Gastroesophageal sphincter (tissue), 4 donors: ENCODE measurements at regions not wholly inside any gene's neighbourhood (a gene's known extent, or its start where the extent isn't known, plus 50 kb on each side); places are given as distances from the start of the nearest gene placed in this dataset.

ENCODE experiments used
- ATAC-seq: fragments of 150-250 bp; one replicate; pipeline ENCODE4 v1.9.1; 2016; ENCODE audit warnings: mild to moderate bottlenecking, moderate library complexity
- H3K27ac ChIP-seq, 4 donors: fragments of 200-600 bp; sonication (generic) in 3 of 4; 1 replicate in 3 of 4; 2 replicates in 1 of 4; pipeline ENCODE4 v1.5.1; 2016 to 2019
- H3K27me3 ChIP-seq: fragments of 200-600 bp; sonication (generic); one replicate; pipeline ENCODE4 v1.5.1; 2019
- H3K36me3 ChIP-seq, 2 donors: fragments of 200-600 bp; sonication (generic); one replicate each; pipeline ENCODE4 v1.5.1; 2019; ENCODE audit warnings: control low read depth in 1 of 2
- H3K4me1 ChIP-seq, 3 donors: fragments of 200-600 bp; sonication (generic); 1 replicate in 2 of 3; 2 replicates in 1 of 3; pipeline ENCODE4 v1.5.1; 2016 to 2019; ENCODE audit warnings: control low read depth in 2 of 3
- H3K4me3 ChIP-seq, 2 donors: fragments of 200-600 bp; sonication (generic); one replicate each; pipeline ENCODE4 v1.5.1; 2019; ENCODE audit warnings: mild to moderate bottlenecking in 1 of 2, moderate library complexity in 1 of 2
- H3K9me3 ChIP-seq, 3 donors: fragments of 200-600 bp; sonication (generic); one replicate each; pipeline ENCODE4 v1.5.1; 2017 to 2019; ENCODE audit warnings: control low read depth in 2 of 3
- EP300 ChIP-seq: sonication (generic); formaldehyde crosslinking; IDR thresholded peaks from one replicate; pipeline ENCODE4 v1.6.1; 2017; ENCODE audit warnings: antibody characterized with exemption, mild to moderate bottlenecking
- POLR2A ChIP-seq, 2 donors: fragments of 450-650 bp; IDR thresholded peaks; one replicate each; pipeline ENCODE4 v1.6.1; 2017; ENCODE audit warnings: antibody characterized with exemption in 2 of 2, mild to moderate bottlenecking in 2 of 2, moderate library complexity in 1 of 2
- POLR2AphosphoS5 ChIP-seq: sonication (generic); formaldehyde crosslinking; IDR thresholded peaks from one replicate; pipeline ENCODE4 v1.6.1; 2017; ENCODE audit warnings: antibody characterized with exemption
- WGBS, 2 donors: methylation state at CpG; one replicate each; pipeline ENCODE4 v1.1.5; 2018; ENCODE audit warnings: low coverage in 1 of 2; 5-methylcytosine and 5-hydroxymethylcytosine counted together
- TF ChIP-seq, protein P1 (sequence below), 4 experiments: fragments of 200-600 bp in 2 of 4; fragments of 450-650 bp in 2 of 4; sonication (generic) in 1 of 4; IDR thresholded peaks; one replicate each; pipeline ENCODE4 v1.5.1; 2017 to 2019; ENCODE audit warnings: antibody characterized with exemption in 4 of 4, mild to moderate bottlenecking in 2 of 4, moderate library complexity in 2 of 4

DNA sequence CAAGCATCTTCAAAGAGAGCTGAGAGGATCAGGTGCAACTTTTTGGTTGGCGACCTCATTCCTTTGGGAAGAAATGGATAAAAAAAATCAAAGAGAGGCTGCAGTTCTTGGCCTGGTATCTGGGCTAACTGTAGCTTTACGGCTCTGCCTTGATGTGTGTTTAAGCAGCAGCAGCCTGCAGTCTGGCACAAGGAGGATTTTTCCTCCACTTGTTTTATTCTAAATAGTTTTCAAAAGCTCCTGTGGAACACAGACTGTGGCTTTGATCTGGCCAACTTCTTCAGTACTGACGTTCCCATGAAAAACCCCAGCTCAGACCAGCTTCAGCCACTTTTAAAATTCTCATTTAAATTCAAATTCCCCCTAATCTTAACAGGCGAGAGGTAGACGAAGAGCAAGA lies 137.3 kb downstream of the HDGFL1 start:
- peaks cover 0 to 16% (median 4%) of the 10 kb centered on the region in 3 donors for H3K4me1 ChIP-seq
- TF ChIP-seq POLR2A (IDR thresholded peaks at IDR 0.05) (no peak), POLR2AphosphoS5 (no peak), EP300 (no peak)
- TF ChIP-seq, protein P1, sequence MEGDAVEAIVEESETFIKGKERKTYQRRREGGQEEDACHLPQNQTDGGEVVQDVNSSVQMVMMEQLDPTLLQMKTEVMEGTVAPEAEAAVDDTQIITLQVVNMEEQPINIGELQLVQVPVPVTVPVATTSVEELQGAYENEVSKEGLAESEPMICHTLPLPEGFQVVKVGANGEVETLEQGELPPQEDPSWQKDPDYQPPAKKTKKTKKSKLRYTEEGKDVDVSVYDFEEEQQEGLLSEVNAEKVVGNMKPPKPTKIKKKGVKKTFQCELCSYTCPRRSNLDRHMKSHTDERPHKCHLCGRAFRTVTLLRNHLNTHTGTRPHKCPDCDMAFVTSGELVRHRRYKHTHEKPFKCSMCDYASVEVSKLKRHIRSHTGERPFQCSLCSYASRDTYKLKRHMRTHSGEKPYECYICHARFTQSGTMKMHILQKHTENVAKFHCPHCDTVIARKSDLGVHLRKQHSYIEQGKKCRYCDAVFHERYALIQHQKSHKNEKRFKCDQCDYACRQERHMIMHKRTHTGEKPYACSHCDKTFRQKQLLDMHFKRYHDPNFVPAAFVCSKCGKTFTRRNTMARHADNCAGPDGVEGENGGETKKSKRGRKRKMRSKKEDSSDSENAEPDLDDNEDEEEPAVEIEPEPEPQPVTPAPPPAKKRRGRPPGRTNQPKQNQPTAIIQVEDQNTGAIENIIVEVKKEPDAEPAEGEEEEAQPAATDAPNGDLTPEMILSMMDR (IDR thresholded peaks at IDR 0.05), result no peak
- H3K9me3 ChIP-seq, result no peaks in the 10 kb centered on the region
- no peak for ATAC-seq
- 56 to 70% methylated on average over 5 of the region's 5 CpGs for WGBS, 2 donors
- no peaks in the 10 kb centered on the region for H3K36me3 ChIP-seq
- no peaks in the 10 kb centered on the region for H3K27me3 ChIP-seq
- no peak overlapping the region for H3K4me3 ChIP-seq
- peak overlapping the region in 3 of 4 donors; percentile 2 to 39 (median 4) for H3K27ac ChIP-seq

GRCh38 chr6:22708469-22708868 lies 139.1 kb downstream of the HDGFL1 start:
- WGBS, 2 donors, result 95 to 100% methylated on average over 2 of the region's 2 CpGs
- no peak for ATAC-seq

GRCh38 chr6:22709803-22710202 lies 140.4 kb downstream of the HDGFL1 start:
- H3K27me3 ChIP-seq, result no peaks in the 10 kb centered on the region
- no peak for ATAC-seq
- H3K4me3 ChIP-seq, result no peak overlapping the region
- TF ChIP-seq POLR2AphosphoS5, result no peak
- TF ChIP-seq POLR2A (IDR thresholded peaks at IDR 0.05), result no peak
- no peaks in the 10 kb centered on the region for H3K36me3 ChIP-seq
- no peaks in the 10 kb centered on the region for H3K9me3 ChIP-seq
- 40 to 63% methylated on average over 1 to 2 of the region's 3 CpGs for WGBS, 2 donors
- no peak overlapping the region for H3K27ac ChIP-seq
- H3K4me1 ChIP-seq, result peaks cover 0 to 16% (median 4%) of the 10 kb centered on the region in 3 donors

More at GRCh38 chr6:22708469-22708868, 139.1 kb downstream of the HDGFL1 start:
- Histone ChIP-seq H3K27ac (no peak overlapping the region), H3K9me3 (no peaks in the 10 kb centered on the region), H3K4me3 (no peak overlapping the region), H3K36me3 (no peaks in the 10 kb centered on the region), H3K4me1 (peaks cover 0 to 16% (median 4%) of the 10 kb centered on the region in 3 donors), H3K27me3 (no peaks in the 10 kb centered on the region)
- TF ChIP-seq, protein P1 (IDR thresholded peaks at IDR 0.05), result no peak
- no peak for TF ChIP-seq POLR2AphosphoS5
- no peak for TF ChIP-seq POLR2A (IDR thresholded peaks at IDR 0.05)
- no peak for TF ChIP-seq EP300

DNA sequence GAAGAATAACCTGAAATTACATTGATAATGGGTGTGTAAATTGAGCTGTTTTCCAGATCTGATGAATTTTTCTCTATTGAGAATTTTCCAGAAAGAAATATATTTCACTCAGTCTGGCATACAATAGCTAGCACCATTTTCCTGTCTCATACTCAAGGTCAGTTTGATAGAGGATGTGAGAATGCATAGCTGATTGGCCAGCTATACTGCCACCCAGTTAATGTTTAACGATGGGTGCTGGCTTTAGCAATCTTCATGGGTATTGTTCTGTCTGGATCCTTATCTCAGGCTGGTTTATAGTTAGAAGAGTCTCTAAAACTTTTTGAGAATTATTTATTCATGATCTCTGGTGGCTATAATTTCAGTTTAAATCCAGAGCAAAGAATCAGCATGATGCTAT lies 147.4 kb downstream of the HDGFL1 start:
- Histone ChIP-seq H3K36me3 (no peaks in the 10 kb centered on the region), H3K27ac (no peak overlapping the region), H3K9me3 (no peaks in the 10 kb centered on the region), H3K4me3 (no peak overlapping the region), H3K27me3 (no peaks in the 10 kb centered on the region), H3K4me1 (no peaks in the 10 kb centered on the region)
- WGBS, 2 donors, result 76 to 100% methylated on average over 1 of the region's 1 CpG
- TF ChIP-seq, protein P1 (IDR thresholded peaks at IDR 0.05), result no peak
- TF ChIP-seq EP300, result no peak
- TF ChIP-seq POLR2AphosphoS5, result no peak
- TF ChIP-seq POLR2A (IDR thresholded peaks at IDR 0.05), result no peak
- ATAC-seq, result no peak

- Histone ChIP-seq H3K4me1 (no peaks in the 10 kb centered on the region), H3K27ac (no peak overlapping the region), H3K27me3 (no peaks in the 10 kb centered on the region), H3K36me3 (no peaks in the 10 kb centered on the region), H3K4me3 (no peak overlapping the region), H3K9me3 (peaks cover 0 to 7% (median 0%) of the 10 kb centered on the region in 3 donors)
- 85 to 87% methylated on average over 3 to 5 of the region's 5 CpGs for WGBS, 2 donors
- TF ChIP-seq POLR2A (IDR thresholded peaks at IDR 0.05) (no peak), EP300 (no peak), POLR2AphosphoS5 (no peak)
- TF ChIP-seq, protein P1 (IDR thresholded peaks at IDR 0.05), result no peak
- no peak for ATAC-seq
Measured at GRCh38 chr6:22717915-22718314, 148.5 kb downstream of the HDGFL1 start.
